Neuronal stem cell (in vitro differentiated cells): ENCODE measurements at regions not wholly inside any gene's neighbourhood (a gene's known extent, or its start where the extent isn't known, plus 50 kb on each side); places are given as distances from the start of the nearest gene placed in this dataset.

ENCODE experiments used
- DNase-seq: peaks from one replicate; pipeline ENCODE4 v3.0.0-alpha.2; 2013; ENCODE audit warnings: low spot score
- H2AFZ ChIP-seq: one replicate; pipeline ENCODE4 v1.6.1; 2013; ENCODE audit warnings: mild to moderate bottlenecking, low read length, inconsistent platforms
- H2AK5ac ChIP-seq: 2 replicates; pipeline ENCODE4 v1.6.1; 2013; ENCODE audit warnings: low read depth, mild to moderate bottlenecking, inconsistent platforms, low read length, moderate library complexity, mixed read lengths
- H2BK120ac ChIP-seq: 2 replicates; pipeline ENCODE4 v1.6.1; 2013; ENCODE audit warnings: low read depth, mild to moderate bottlenecking, inconsistent platforms, low read length, moderate library complexity, mixed read lengths
- H2BK12ac ChIP-seq: one replicate; pipeline ENCODE4 v1.6.1; 2013; ENCODE audit warnings: low read length, inconsistent platforms
- H2BK15ac ChIP-seq: 2 replicates; pipeline ENCODE4 v1.6.1; 2013; ENCODE audit warnings: mild to moderate bottlenecking, low read length, inconsistent platforms, mixed read lengths
- H2BK5ac ChIP-seq: one replicate; pipeline ENCODE4 v1.6.1; 2013; ENCODE audit warnings: inconsistent platforms, mild to moderate bottlenecking, low read length, moderate library complexity
- H3K14ac ChIP-seq: one replicate; pipeline ENCODE4 v1.6.1; 2013; ENCODE audit warnings: low read length, inconsistent platforms
- H3K18ac ChIP-seq: 2 replicates; pipeline ENCODE4 v1.6.1; 2013; ENCODE audit warnings: low read length, inconsistent platforms
- H3K23ac ChIP-seq: 2 replicates; pipeline ENCODE4 v1.6.1; 2013; ENCODE audit warnings: low read depth, mild to moderate bottlenecking, mixed read lengths, low read length, inconsistent platforms; ENCODE audit not compliant: poor library complexity
- H3K27ac ChIP-seq: replicated peaks from 3 replicates; pipeline ENCODE4 v1.5.1; 2013; ENCODE audit warnings: low read length, inconsistent platforms
- H3K27me3 ChIP-seq, 3 experiments: 2 replicates each; pipeline ENCODE4 v1.6.1; 2013; ENCODE audit warnings: low read length in 3 of 3, mild to moderate bottlenecking in 2 of 3, inconsistent platforms in 1 of 3, low read depth in 1 of 3, mixed read lengths in 1 of 3, moderate library complexity in 1 of 3; ENCODE audit not compliant: control insufficient read depth in 3 of 3, insufficient read depth in 3 of 3
- H3K36me3 ChIP-seq, 2 donors: replicated peaks in 1 of 2; 2 replicates each; pipeline ENCODE4 v1.6.1; 2013; ENCODE audit warnings: low read length in 2 of 2; ENCODE audit not compliant: control insufficient read depth in 2 of 2, insufficient read depth in 2 of 2
- H3K4ac ChIP-seq: 2 replicates; pipeline ENCODE4 v1.6.1; 2013; ENCODE audit warnings: inconsistent platforms, mild to moderate bottlenecking, low read length, moderate library complexity
- H3K4me1 ChIP-seq, 2 donors: 1 replicate in 1 of 2; 2 replicates in 1 of 2; pipeline ENCODE4 v1.6.1; 2013; ENCODE audit warnings: low read length in 2 of 2, low read depth in 1 of 2; ENCODE audit not compliant: control insufficient read depth in 2 of 2, insufficient read depth in 1 of 2
- H3K4me2 ChIP-seq: one replicate; pipeline ENCODE4 v1.6.1; 2013; ENCODE audit warnings: mild to moderate bottlenecking, low read length, inconsistent platforms; ENCODE audit not compliant: insufficient read depth, poor library complexity, severe bottlenecking
- H3K4me3 ChIP-seq, 2 donors: 2 replicates each; pipeline ENCODE4 v1.5.1; 2013; ENCODE audit warnings: low read length in 2 of 2, mild to moderate bottlenecking in 2 of 2, inconsistent platforms in 1 of 2, moderate library complexity in 1 of 2
- H3K79me1 ChIP-seq: one replicate; pipeline ENCODE4 v1.6.1; 2013; ENCODE audit warnings: low read depth, mild to moderate bottlenecking, inconsistent platforms, low read length, moderate library complexity
- H3K9ac ChIP-seq: one replicate; pipeline ENCODE4 v1.6.1; 2013; ENCODE audit warnings: mild to moderate bottlenecking, low read depth, low read length, inconsistent platforms; ENCODE audit not compliant: poor library complexity
- H3K9me3 ChIP-seq, 2 donors: replicated peaks in 1 of 2; 2 replicates each; pipeline versions ENCODE3 to v1.6.1; 2013; ENCODE audit warnings: low read length in 2 of 2, mild to moderate bottlenecking in 2 of 2, inconsistent platforms in 1 of 2, low read depth in 1 of 2, mixed read lengths in 1 of 2, moderate library complexity in 1 of 2; ENCODE audit not compliant: control insufficient read depth in 2 of 2, insufficient read depth in 1 of 2
- H4K8ac ChIP-seq: one replicate; pipeline ENCODE4 v1.6.1; 2013; ENCODE audit warnings: low read depth, mild to moderate bottlenecking, inconsistent platforms, low read length, moderate library complexity
- H4K91ac ChIP-seq: one replicate; pipeline ENCODE4 v1.6.1; 2013; ENCODE audit warnings: low read length, low read depth, mild to moderate bottlenecking, inconsistent platforms; ENCODE audit not compliant: poor library complexity
- WGBS, 2 donors: extraction: QIAGEN DNeasy Blood & Tissue Kit; methylation state at CpG; one replicate each; pipeline ENCODE4 v1.1.7; 2013; ENCODE audit warnings: missing lambda C conversion rate in 2 of 2, mixed read lengths in 1 of 2; ENCODE audit not compliant: insufficient read length in 2 of 2, insufficient replicate concordance in 1 of 2; ENCODE audit errors: extremely low coverage in 2 of 2; 5-methylcytosine and 5-hydroxymethylcytosine counted together

- H2AK5ac ChIP-seq: no peak overlapping the region
- H3K27ac ChIP-seq: no peak overlapping the region
- peaks cover 3 to 5% of the 10 kb centered on the region in 2 donors for H3K4me1 ChIP-seq
- H3K14ac ChIP-seq: no peak overlapping the region
- no peak for DNase-seq
- no peak overlapping the region for H3K9ac ChIP-seq
- H2AFZ ChIP-seq: peak overlapping the region; percentile 77
- no peaks in the 10 kb centered on the region for H3K79me1 ChIP-seq
- no peak overlapping the region for H3K4ac ChIP-seq
- H3K4me2 ChIP-seq: no peak overlapping the region
- no peak overlapping the region for H2BK15ac ChIP-seq
- H3K23ac ChIP-seq: no peak overlapping the region
- no peak overlapping the region for H4K91ac ChIP-seq
- no peaks in the 10 kb centered on the region for H3K27me3 ChIP-seq
- H3K36me3 ChIP-seq: no peaks in the 10 kb centered on the region
- H3K18ac ChIP-seq: no peak overlapping the region
- H3K9me3 ChIP-seq: no peaks in the 10 kb centered on the region
- no peak overlapping the region for H3K4me3 ChIP-seq
- H2BK5ac ChIP-seq: no peak overlapping the region
- H2BK12ac ChIP-seq: no peak overlapping the region
- no CpG with 5 or more reads among the region's 7 CpGs for WGBS, 2 donors
- no peak overlapping the region for H2BK120ac ChIP-seq
- H4K8ac ChIP-seq: no peak overlapping the region
These were observed 306.0 kb downstream of the RNF144B start for GRCh38 chr6:18692929-18693685.

- Histone ChIP-seq H2AK5ac (no peak overlapping the region), H3K14ac (no peak overlapping the region), H4K91ac (no peak overlapping the region), H4K8ac (no peak overlapping the region), H2AFZ (peak overlapping the region; percentile 77), H2BK15ac (no peak overlapping the region), H3K18ac (no peak overlapping the region), H3K4me1 (peaks cover 3 to 5% of the 10 kb centered on the region in 2 donors), H2BK5ac (no peak overlapping the region), H3K4me2 (no peak overlapping the region), H3K4me3 (peak overlapping the region in 1 of 2 donors; percentile 8), H3K27me3 (no peaks in the 10 kb centered on the region), H3K23ac (no peak overlapping the region), H3K36me3 (no peaks in the 10 kb centered on the region), H3K9me3 (no peaks in the 10 kb centered on the region), H3K9ac (no peak overlapping the region), H3K4ac (no peak overlapping the region), H2BK120ac (no peak overlapping the region), H3K79me1 (no peaks in the 10 kb centered on the region), H2BK12ac (no peak overlapping the region), H3K27ac (no peak overlapping the region)
- no peak for DNase-seq
- no CpG with 5 or more reads among the region's 6 CpGs for WGBS, 2 donors
These were observed 306.7 kb downstream of the RNF144B start for GRCh38 chr6:18693881-18694280.

GRCh38 chr6:18703546-18703945 lies 316.4 kb downstream of the RNF144B start:
- Histone ChIP-seq H3K4me2 (no peak overlapping the region), H3K14ac (no peak overlapping the region), H3K4me1 (no peaks in the 10 kb centered on the region), H2BK5ac (no peak overlapping the region), H2BK12ac (no peak overlapping the region), H3K9me3 (no peaks in the 10 kb centered on the region), H2AFZ (no peak overlapping the region), H3K27ac (no peak overlapping the region), H2BK15ac (no peak overlapping the region), H4K8ac (no peak overlapping the region), H3K36me3 (no peaks in the 10 kb centered on the region), H3K4ac (no peak overlapping the region), H3K18ac (no peak overlapping the region), H3K79me1 (no peaks in the 10 kb centered on the region), H3K23ac (no peak overlapping the region), H4K91ac (no peak overlapping the region), H3K27me3 (no peaks in the 10 kb centered on the region), H3K4me3 (no peak overlapping the region), H3K9ac (no peak overlapping the region), H2BK120ac (no peak overlapping the region), H2AK5ac (no peak overlapping the region)
- no CpG with 5 or more reads among the region's 3 CpGs for WGBS, 2 donors
- no peak for DNase-seq

- Histone ChIP-seq H2BK120ac (no peak overlapping the region), H3K4me2 (no peak overlapping the region), H3K23ac (no peak overlapping the region), H3K27me3 (no peaks in the 10 kb centered on the region), H3K4me3 (no peak overlapping the region), H3K14ac (no peak overlapping the region), H4K91ac (no peak overlapping the region), H2BK5ac (no peak overlapping the region), H2BK12ac (no peak overlapping the region), H3K9ac (no peak overlapping the region), H2BK15ac (no peak overlapping the region), H3K9me3 (no peaks in the 10 kb centered on the region), H3K18ac (no peak overlapping the region), H3K27ac (no peak overlapping the region), H3K4ac (no peak overlapping the region), H3K79me1 (no peaks in the 10 kb centered on the region), H3K36me3 (no peaks in the 10 kb centered on the region), H2AK5ac (no peak overlapping the region), H3K4me1 (no peaks in the 10 kb centered on the region), H4K8ac (no peak overlapping the region), H2AFZ (no peak overlapping the region)
- WGBS, 2 donors: no CpG with 5 or more reads among the region's 6 CpGs
- no peak for DNase-seq
These were observed 320.7 kb downstream of the RNF144B start for GRCh38 chr6:18707714-18708439.
